Tibial nerve (tissue), 4 donors: ENCODE measurements at regions not wholly inside any gene's neighbourhood (a gene's known extent, or its start where the extent isn't known, plus 50 kb on each side); places are given as distances from the start of the nearest gene placed in this dataset.
"Not testable (repeated sequence)": the region's sequence is repeated elsewhere in the genome, so short reads cannot be mapped to it uniquely, and the experiment has no call there.

ENCODE experiments used
- EP300 ChIP-seq, 2 donors: sonication (generic); formaldehyde crosslinking; IDR thresholded peaks; one replicate each; pipeline ENCODE4 v1.6.1; 2017; ENCODE audit warnings: antibody characterized with exemption in 2 of 2, mild to moderate bottlenecking in 1 of 2
- TF ChIP-seq, protein P1 (sequence below), 5 experiments: fragments of 200-600 bp in 3 of 5; fragments of 450-650 bp in 2 of 5; sonication (generic) in 3 of 5; IDR thresholded peaks; one replicate each; pipeline ENCODE4 v1.5.1; 2016 to 2019; ENCODE audit warnings: antibody characterized with exemption in 5 of 5, mild to moderate bottlenecking in 3 of 5, moderate library complexity in 2 of 5

DNA sequence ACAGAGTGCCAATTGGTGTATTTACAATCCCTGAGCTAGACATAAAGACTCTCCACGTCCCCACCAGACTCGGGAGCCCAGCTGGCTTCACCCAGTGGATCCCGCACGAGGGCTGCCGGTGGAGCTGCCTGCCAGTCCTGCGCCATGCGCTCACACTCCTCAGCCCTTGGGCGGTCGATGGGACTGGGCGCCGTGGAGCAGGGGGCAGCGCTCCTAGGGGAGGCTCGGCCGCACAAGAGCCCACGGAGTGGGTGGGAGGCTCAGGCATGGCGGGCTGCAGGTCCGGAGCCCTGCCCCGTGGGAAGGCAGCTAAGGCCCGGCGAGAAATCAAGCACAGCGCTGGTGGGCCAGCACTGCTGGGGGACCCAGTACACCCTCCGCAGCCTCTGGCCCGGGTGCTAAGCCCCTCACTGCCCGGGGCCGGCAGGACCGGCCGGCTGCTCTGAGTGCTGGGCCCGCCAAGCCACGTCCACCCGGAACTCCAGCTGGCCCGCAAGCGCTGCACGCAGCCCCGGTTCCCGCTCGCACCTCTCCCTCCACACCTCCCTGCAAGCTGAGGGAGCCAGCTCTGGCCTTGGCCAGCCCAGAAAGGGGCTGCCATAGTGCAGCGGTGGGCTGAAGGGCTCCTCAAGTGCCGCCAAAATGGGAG lies 759.4 kb downstream of the BRINP3 start:
- TF ChIP-seq, protein P1, sequence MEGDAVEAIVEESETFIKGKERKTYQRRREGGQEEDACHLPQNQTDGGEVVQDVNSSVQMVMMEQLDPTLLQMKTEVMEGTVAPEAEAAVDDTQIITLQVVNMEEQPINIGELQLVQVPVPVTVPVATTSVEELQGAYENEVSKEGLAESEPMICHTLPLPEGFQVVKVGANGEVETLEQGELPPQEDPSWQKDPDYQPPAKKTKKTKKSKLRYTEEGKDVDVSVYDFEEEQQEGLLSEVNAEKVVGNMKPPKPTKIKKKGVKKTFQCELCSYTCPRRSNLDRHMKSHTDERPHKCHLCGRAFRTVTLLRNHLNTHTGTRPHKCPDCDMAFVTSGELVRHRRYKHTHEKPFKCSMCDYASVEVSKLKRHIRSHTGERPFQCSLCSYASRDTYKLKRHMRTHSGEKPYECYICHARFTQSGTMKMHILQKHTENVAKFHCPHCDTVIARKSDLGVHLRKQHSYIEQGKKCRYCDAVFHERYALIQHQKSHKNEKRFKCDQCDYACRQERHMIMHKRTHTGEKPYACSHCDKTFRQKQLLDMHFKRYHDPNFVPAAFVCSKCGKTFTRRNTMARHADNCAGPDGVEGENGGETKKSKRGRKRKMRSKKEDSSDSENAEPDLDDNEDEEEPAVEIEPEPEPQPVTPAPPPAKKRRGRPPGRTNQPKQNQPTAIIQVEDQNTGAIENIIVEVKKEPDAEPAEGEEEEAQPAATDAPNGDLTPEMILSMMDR (IDR thresholded peaks at IDR 0.05) = not testable (repeated sequence)
- TF ChIP-seq EP300 (IDR thresholded peaks at IDR 0.05) = not testable (repeated sequence)
